Ovary (tissue), 7 donors: ENCODE measurements at regions not wholly inside any gene's neighbourhood (a gene's known extent, or its start where the extent isn't known, plus 50 kb on each side); places are given as distances from the start of the nearest gene placed in this dataset.

Experiments used
- DNase-seq, 5 donors: peaks; one replicate each; pipeline ENCODE4 v3.0.0-alpha.2; 2019 to 2020
- H3K27ac ChIP-seq, 2 donors: fragments of 200-600 bp; one replicate each; pipeline versions ENCODE4 v1.5.1 to v1.8.0; 2019 to 2022
- H3K27me3 ChIP-seq: fragments of 200-600 bp; one replicate; pipeline ENCODE4 v1.8.0; 2022
- H3K36me3 ChIP-seq: fragments of 200-600 bp; sonication (generic); one replicate; pipeline ENCODE4 v1.5.1; 2019
- H3K4me1 ChIP-seq: one replicate; pipeline ENCODE4 v1.8.1; 2013; ENCODE audit warnings: mild to moderate bottlenecking, moderate library complexity; ENCODE audit not compliant: insufficient read depth
- H3K4me3 ChIP-seq: fragments of 200-600 bp; sonication (generic); one replicate; pipeline ENCODE4 v1.5.1; 2017
- H3K9me3 ChIP-seq, 2 donors: fragments of 200-600 bp in 1 of 2; sonication (generic) in 1 of 2; one replicate each; pipeline versions ENCODE4 v1.5.1 to v1.8.1; 2013 to 2019; ENCODE audit warnings: mild to moderate bottlenecking in 1 of 2, moderate library complexity in 1 of 2
- CTCF ChIP-seq, 3 donors: fragments of 450-650 bp in 2 of 3; fragments of 200-600 bp in 1 of 3; IDR thresholded peaks; one replicate each; pipeline versions ENCODE4 v1.5.1 to v1.8.0; 2016 to 2022; ENCODE audit warnings: antibody characterized with exemption in 3 of 3, mild to moderate bottlenecking in 1 of 3
- EP300 ChIP-seq: sonication (generic); formaldehyde crosslinking; IDR thresholded peaks from one replicate; pipeline ENCODE4 v1.6.1; 2017; ENCODE audit warnings: antibody characterized with exemption
- POLR2A ChIP-seq: fragments of 450-650 bp; IDR thresholded peaks from one replicate; pipeline ENCODE4 v1.6.1; 2017; ENCODE audit warnings: antibody characterized with exemption, mild to moderate bottlenecking, moderate library complexity
- WGBS, 3 donors: extraction: QIAGEN DNeasy Blood & Tissue Kit in 1 of 3; methylation state at CpG; one replicate each; pipeline versions ENCODE4 v1.1.5 to v1.1.7; 2013 to 2017; 5-methylcytosine and 5-hydroxymethylcytosine counted together
- intact Hi-C, 4 donors: fragments of 100-400 bp; cut with DNase I; formaldehyde crosslinking; loops; one replicate each; pipeline versions ENCODE4 v1.11.0 to v1.15.1; 2022 to 2023
- donor health status: DM: no; HTN: no; CAD: no; lungs with moderate emphysema.
- donor health status: DM: no; HTN: no; CAD: no.
- donor health status: Bipolar disorder and iron deficiency.
- donor health status: DM: no; HTN: no; CAD: no.
- donor health status: DM: yes; HTN: yes; CAD: no.

GRCh38 chr15:61459785-61460707, 230.9 kb upstream of the RORA start:
- no peaks in the 10 kb centered on the region for H3K9me3 ChIP-seq

GRCh38 chr15:61457050-61457733, 228.1 kb upstream of the RORA start:
- intact Hi-C loops, result no loop called here
- H3K4me1 ChIP-seq, result no peaks in the 10 kb centered on the region
- no peak overlapping the region for H3K4me3 ChIP-seq
- no peak overlapping the region for H3K27ac ChIP-seq
- TF ChIP-seq POLR2A (no peak), CTCF (IDR thresholded peaks at IDR 0.05) (no peak), EP300 (no peak)
- H3K9me3 ChIP-seq, result no peaks in the 10 kb centered on the region
- WGBS, 3 donors, result 90 to 96% (median 95%) methylated on average over 4 of the region's 4 CpGs
- no peaks in the 10 kb centered on the region for H3K36me3 ChIP-seq
- no peak for DNase-seq
- H3K27me3 ChIP-seq, result no peaks in the 10 kb centered on the region

More at GRCh38 chr15:61459785-61460707, 230.9 kb upstream of the RORA start:
- Histone ChIP-seq H3K27ac (no peak overlapping the region), H3K4me1 (no peaks in the 10 kb centered on the region), H3K36me3 (no peaks in the 10 kb centered on the region), H3K27me3 (no peaks in the 10 kb centered on the region), H3K4me3 (no peak overlapping the region)
- DNase-seq, result no peak
- 58 to 73% (median 59%) methylated on average over 9 of the region's 9 CpGs for WGBS, 3 donors
- TF ChIP-seq POLR2A (no peak), EP300 (no peak), CTCF (IDR thresholded peaks at IDR 0.05) (no peak)
- intact Hi-C loops, result no loop called here

- TF ChIP-seq POLR2A (no peak), EP300 (no peak), CTCF (IDR thresholded peaks at IDR 0.05) (no peak)
- DNase-seq, result no peak
- H3K27ac ChIP-seq, result no peak overlapping the region
- H3K27me3 ChIP-seq, result no peaks in the 10 kb centered on the region
- no peaks in the 10 kb centered on the region for H3K36me3 ChIP-seq
- H3K9me3 ChIP-seq, result no peaks in the 10 kb centered on the region
- no peaks in the 10 kb centered on the region for H3K4me1 ChIP-seq
- no peak overlapping the region for H3K4me3 ChIP-seq
- intact Hi-C loops, result no loop called here
Measured at GRCh38 chr15:61449186-61449702, 220.1 kb upstream of the RORA start.

GRCh38 chr15:61447981-61448380, 218.9 kb upstream of the RORA start:
- H3K4me3 ChIP-seq, result no peak overlapping the region
- no peak overlapping the region for H3K27ac ChIP-seq
- no peaks in the 10 kb centered on the region for H3K36me3 ChIP-seq
- intact Hi-C loops, result no loop called here
- TF ChIP-seq EP300, result no peak
- TF ChIP-seq POLR2A, result no peak
- no peak for TF ChIP-seq CTCF (IDR thresholded peaks at IDR 0.05)
- no peak for DNase-seq
- H3K9me3 ChIP-seq, result no peaks in the 10 kb centered on the region
- 37 to 56% (median 38%) methylated on average over 4 of the region's 4 CpGs for WGBS, 3 donors
- no peaks in the 10 kb centered on the region for H3K27me3 ChIP-seq
- no peaks in the 10 kb centered on the region for H3K4me1 ChIP-seq
